ENCODE measurements at regions not wholly inside any gene's neighbourhood (a gene's known extent, or its start where the extent isn't known, plus 50 kb on each side); places are given as distances from the start of the nearest gene placed in this dataset.

DNA sequence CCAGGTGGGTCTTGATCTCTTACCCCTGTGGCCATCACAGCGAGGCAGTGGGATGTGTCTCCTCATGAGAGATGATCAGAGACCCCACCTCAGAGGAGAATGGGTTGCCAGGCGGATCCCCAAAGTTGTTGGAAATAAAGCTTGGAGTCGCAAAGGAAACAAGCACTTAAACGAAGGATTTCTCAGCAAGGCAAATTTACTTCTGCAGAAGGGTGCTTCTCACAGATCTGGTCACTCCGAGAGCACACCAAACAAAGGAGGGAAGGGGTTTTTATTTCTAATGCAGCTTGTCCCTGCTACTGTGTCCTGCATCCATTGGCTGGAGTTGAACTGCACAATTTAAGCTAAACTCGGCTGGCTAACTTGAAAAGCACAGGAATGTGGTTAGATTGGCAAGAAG, 466.6 kb upstream of the EYS start:
- TF ChIP-seq, protein P1, sequence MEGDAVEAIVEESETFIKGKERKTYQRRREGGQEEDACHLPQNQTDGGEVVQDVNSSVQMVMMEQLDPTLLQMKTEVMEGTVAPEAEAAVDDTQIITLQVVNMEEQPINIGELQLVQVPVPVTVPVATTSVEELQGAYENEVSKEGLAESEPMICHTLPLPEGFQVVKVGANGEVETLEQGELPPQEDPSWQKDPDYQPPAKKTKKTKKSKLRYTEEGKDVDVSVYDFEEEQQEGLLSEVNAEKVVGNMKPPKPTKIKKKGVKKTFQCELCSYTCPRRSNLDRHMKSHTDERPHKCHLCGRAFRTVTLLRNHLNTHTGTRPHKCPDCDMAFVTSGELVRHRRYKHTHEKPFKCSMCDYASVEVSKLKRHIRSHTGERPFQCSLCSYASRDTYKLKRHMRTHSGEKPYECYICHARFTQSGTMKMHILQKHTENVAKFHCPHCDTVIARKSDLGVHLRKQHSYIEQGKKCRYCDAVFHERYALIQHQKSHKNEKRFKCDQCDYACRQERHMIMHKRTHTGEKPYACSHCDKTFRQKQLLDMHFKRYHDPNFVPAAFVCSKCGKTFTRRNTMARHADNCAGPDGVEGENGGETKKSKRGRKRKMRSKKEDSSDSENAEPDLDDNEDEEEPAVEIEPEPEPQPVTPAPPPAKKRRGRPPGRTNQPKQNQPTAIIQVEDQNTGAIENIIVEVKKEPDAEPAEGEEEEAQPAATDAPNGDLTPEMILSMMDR (IDR thresholded peaks at IDR 0.05; ENCODE audit: low read length), result no peak
- TF ChIP-seq EZH2phosphoT487 (IDR thresholded peaks at IDR 0.05; ENCODE audit: low read length), result no peak
